Vagina (tissue), 2 donors: ENCODE measurements at regions not wholly inside any gene's neighbourhood (a gene's known extent, or its start where the extent isn't known, plus 50 kb on each side); places are given as distances from the start of the nearest gene placed in this dataset.

ENCODE experiments used
- DNase-seq, 2 donors: peaks; one replicate each; pipeline ENCODE4 v3.0.0-alpha.2; 2017; ENCODE audit errors: extremely low spot score in 2 of 2
- H3K27ac ChIP-seq: fragments of 200-600 bp; sonication (generic); one replicate; pipeline ENCODE4 v1.5.1; 2019
- H3K27me3 ChIP-seq: fragments of 200-600 bp; sonication (generic); one replicate; pipeline ENCODE4 v1.5.1; 2019
- H3K36me3 ChIP-seq, 2 donors: fragments of 200-600 bp; sonication (generic); one replicate each; pipeline ENCODE4 v1.5.1; 2017 to 2019
- H3K4me1 ChIP-seq: fragments of 200-600 bp; sonication (generic); one replicate; pipeline ENCODE4 v1.5.1; 2019
- H3K4me3 ChIP-seq, 2 donors: fragments of 200-600 bp; sonication (generic); 1 replicate in 1 of 2; 2 replicates in 1 of 2; pipeline ENCODE4 v1.5.1; 2016 to 2019
- H3K9me3 ChIP-seq: fragments of 200-600 bp; sonication (generic); one replicate; pipeline ENCODE4 v1.5.1; 2019
- CTCF ChIP-seq, 3 experiments: fragments of 450-650 bp in 2 of 3; fragments of 200-600 bp in 1 of 3; sonication (generic) in 1 of 3; IDR thresholded peaks; one replicate each; pipeline ENCODE4 v1.5.1; 2017 to 2019; ENCODE audit warnings: antibody characterized with exemption in 3 of 3, mild to moderate bottlenecking in 2 of 3, moderate library complexity in 2 of 3
- POLR2A ChIP-seq, 2 donors: fragments of 450-650 bp; IDR thresholded peaks; one replicate each; pipeline ENCODE4 v1.6.1; 2017; ENCODE audit warnings: antibody characterized with exemption in 2 of 2, mild to moderate bottlenecking in 2 of 2, moderate library complexity in 2 of 2
- POLR2AphosphoS5 ChIP-seq, 2 donors: sonication (generic); formaldehyde crosslinking; IDR thresholded peaks; one replicate each; pipeline ENCODE4 v1.9.0; 2017; ENCODE audit warnings: antibody characterized with exemption in 2 of 2, mild to moderate bottlenecking in 2 of 2, low read depth in 1 of 2; ENCODE audit not compliant: insufficient read depth in 1 of 2
- intact Hi-C: fragments of 100-400 bp; cut with DNase I; formaldehyde crosslinking; loops from one replicate; pipeline ENCODE4 v1.15.1; 2023

- intact Hi-C loops = no loop called here
- no peak for TF ChIP-seq CTCF (IDR thresholded peaks at IDR 0.05)
- no peak for TF ChIP-seq POLR2AphosphoS5 (IDR thresholded peaks at IDR 0.05; ENCODE audit: insufficient read depth in 1 of 2, low read depth in 1 of 2)
- TF ChIP-seq POLR2A (IDR thresholded peaks at IDR 0.05) = no peak
- H3K9me3 ChIP-seq = no peaks in the 10 kb centered on the region
- no peak overlapping the region for H3K4me3 ChIP-seq
- no peaks in the 10 kb centered on the region for H3K27me3 ChIP-seq
- peak in 1 of 2 donors; percentile 44 for DNase-seq
- H3K27ac ChIP-seq = no peak overlapping the region
- no peaks in the 10 kb centered on the region for H3K4me1 ChIP-seq
- H3K36me3 ChIP-seq = no peaks in the 10 kb centered on the region
Measured at GRCh38 chr12:128091101-128091720, 175.8 kb upstream of the TMEM132C start.

- TF ChIP-seq POLR2A (IDR thresholded peaks at IDR 0.05) (no peak), POLR2AphosphoS5 (IDR thresholded peaks at IDR 0.05; ENCODE audit: insufficient read depth in 1 of 2, low read depth in 1 of 2) (no peak), CTCF (IDR thresholded peaks at IDR 0.05) (no peak)
- H3K4me3 ChIP-seq = no peak overlapping the region
- H3K9me3 ChIP-seq = no peaks in the 10 kb centered on the region
- intact Hi-C loops = no loop called here
- H3K27ac ChIP-seq = no peak overlapping the region
- no peaks in the 10 kb centered on the region for H3K36me3 ChIP-seq
- DNase-seq = peak in 1 of 2 donors; percentile 52
- no peaks in the 10 kb centered on the region for H3K4me1 ChIP-seq
- no peaks in the 10 kb centered on the region for H3K27me3 ChIP-seq
Measured at GRCh38 chr12:128091951-128092382, 175.0 kb upstream of the TMEM132C start.

- TF ChIP-seq CTCF (IDR thresholded peaks at IDR 0.05) (no peak), POLR2A (IDR thresholded peaks at IDR 0.05) (no peak), POLR2AphosphoS5 (IDR thresholded peaks at IDR 0.05; ENCODE audit: insufficient read depth in 1 of 2, low read depth in 1 of 2) (no peak)
- intact Hi-C loops = no loop called here
- Histone ChIP-seq H3K36me3 (no peaks in the 10 kb centered on the region), H3K27ac (no peak overlapping the region), H3K27me3 (no peaks in the 10 kb centered on the region), H3K4me3 (no peak overlapping the region), H3K9me3 (no peaks in the 10 kb centered on the region), H3K4me1 (no peaks in the 10 kb centered on the region)
- peak in 1 of 2 donors; percentile 37 for DNase-seq
Measured at GRCh38 chr12:128098730-128099129, 168.2 kb upstream of the TMEM132C start.

GRCh38 chr12:128103152-128103551, 163.8 kb upstream of the TMEM132C start:
- H3K9me3 ChIP-seq = no peaks in the 10 kb centered on the region
- H3K4me3 ChIP-seq = no peak overlapping the region
- no peaks in the 10 kb centered on the region for H3K27me3 ChIP-seq
- no peaks in the 10 kb centered on the region for H3K4me1 ChIP-seq
- intact Hi-C loops = no loop called here
- no peaks in the 10 kb centered on the region for H3K36me3 ChIP-seq
- DNase-seq = no peak
- H3K27ac ChIP-seq = no peak overlapping the region
- TF ChIP-seq POLR2A (IDR thresholded peaks at IDR 0.05) (no peak), POLR2AphosphoS5 (IDR thresholded peaks at IDR 0.05; ENCODE audit: insufficient read depth in 1 of 2, low read depth in 1 of 2) (no peak), CTCF (IDR thresholded peaks at IDR 0.05) (no peak)

GRCh38 chr12:128109236-128109635, 157.7 kb upstream of the TMEM132C start:
- no peak for TF ChIP-seq CTCF (IDR thresholded peaks at IDR 0.05)
- Histone ChIP-seq H3K36me3 (no peaks in the 10 kb centered on the region), H3K4me3 (no peak overlapping the region), H3K27me3 (no peaks in the 10 kb centered on the region), H3K27ac (no peak overlapping the region), H3K9me3 (no peaks in the 10 kb centered on the region), H3K4me1 (no peaks in the 10 kb centered on the region)
- intact Hi-C loops = no loop called here
- peak in 1 of 2 donors; percentile 58 for DNase-seq
